ENCODE measurements at regions not wholly inside any gene's neighbourhood (a gene's known extent, or its start where the extent isn't known, plus 50 kb on each side); places are given as distances from the start of the nearest gene placed in this dataset.

GRCh38 chr6:92944132-92944531 is 475.2 kb downstream of the EPHA7 start:
- TF ChIP-seq CTCF (conservative IDR thresholded peaks at IDR 0.05 in 1 of 2, IDR thresholded peaks at IDR 0.05 in 1 of 2; ENCODE audit: low read depth in 1 of 2, low read length in 2 of 2) (no peak), EZH2 (IDR thresholded peaks at IDR 0.05; ENCODE audit: low read length, missing control alignments) (no peak)

Data from fibroblast of lung (primary cell).